Common myeloid progenitor, CD34-positive (primary cell): ENCODE measurements at regions not wholly inside any gene's neighbourhood (a gene's known extent, or its start where the extent isn't known, plus 50 kb on each side); places are given as distances from the start of the nearest gene placed in this dataset.

Experiments used
- CTCF ChIA-PET: fragments of 350-600 bp; sonication (Branson Sonifier 250); formaldehyde crosslinking; loops from one replicate; lab custom pipeline; 2021; ENCODE audit warnings: antibody characterized with exemption; lab: Charles Lee
- POLR2A ChIA-PET: fragments of 350-600 bp; sonication (Branson Sonifier 250); formaldehyde crosslinking; loops from one replicate; lab custom pipeline; 2021; ENCODE audit warnings: antibody characterized with exemption; lab: Charles Lee
- DNase-seq, 3 donors: peaks; one replicate each; pipeline versions ENCODE4 v3.0.0 to v3.0.0-alpha.2; 2013
- H3K27ac ChIP-seq, 2 experiments: 1 replicate in 1 of 2; 2 replicates in 1 of 2; pipeline ENCODE4 v1.7.0; 2013; ENCODE audit warnings: inconsistent platforms in 2 of 2, low read length in 2 of 2, mild to moderate bottlenecking in 2 of 2, low read depth in 1 of 2, moderate library complexity in 1 of 2; ENCODE audit not compliant: severe bottlenecking in 2 of 2, insufficient read depth in 1 of 2, poor library complexity in 1 of 2
- H3K27me3 ChIP-seq, 5 experiments: replicated peaks in 2 of 5; 1 replicate in 3 of 5; 2 replicates in 2 of 5; pipeline versions ENCODE4 v1.6.1 to v1.7.0; 2013; ENCODE audit warnings: low read length in 4 of 5, mild to moderate bottlenecking in 2 of 5, moderate library complexity in 2 of 5, inconsistent platforms in 1 of 5; ENCODE audit not compliant: insufficient read depth in 5 of 5, control insufficient read depth in 4 of 5
- H3K36me3 ChIP-seq, 4 experiments: 1 replicate in 2 of 4; 2 replicates in 2 of 4; pipeline versions ENCODE4 v1.6.1 to v1.7.0; 2013; ENCODE audit warnings: low read length in 3 of 4, control low read depth in 1 of 4, mild to moderate bottlenecking in 1 of 4; ENCODE audit not compliant: control insufficient read depth in 4 of 4, insufficient read depth in 4 of 4
- H3K4me1 ChIP-seq, 4 experiments: 1 replicate in 3 of 4; 2 replicates in 1 of 4; pipeline versions ENCODE4 v1.6.1 to v1.7.1; 2013; ENCODE audit warnings: low read length in 3 of 4, mild to moderate bottlenecking in 3 of 4, control low read depth in 1 of 4, inconsistent platforms in 1 of 4, moderate library complexity in 1 of 4; ENCODE audit not compliant: control insufficient read depth in 4 of 4, insufficient read depth in 4 of 4; ENCODE audit errors: control extremely low read depth in 1 of 4
- H3K4me3 ChIP-seq, 7 experiments: 1 replicate in 4 of 7; 2 replicates in 3 of 7; pipeline versions ENCODE4 v1.5.1 to v1.7.0; 2013; ENCODE audit warnings: mild to moderate bottlenecking in 7 of 7, low read length in 6 of 7, moderate library complexity in 6 of 7, inconsistent platforms in 2 of 7, low read depth in 2 of 7, control low read depth in 1 of 7; ENCODE audit not compliant: insufficient read depth in 4 of 7, control insufficient read depth in 1 of 7; ENCODE audit errors: extremely low read depth in 1 of 7
- H3K9me3 ChIP-seq, 5 experiments: 1 replicate in 4 of 5; 2 replicates in 1 of 5; pipeline versions ENCODE4 v1.6.1 to v1.7.1; 2013; ENCODE audit warnings: low read length in 4 of 5, mild to moderate bottlenecking in 2 of 5, inconsistent platforms in 1 of 5, low read depth in 1 of 5, moderate library complexity in 1 of 5; ENCODE audit not compliant: control insufficient read depth in 4 of 5, insufficient read depth in 2 of 5; ENCODE audit errors: control extremely low read depth in 1 of 5
- WGBS: methylation state at CpG from one replicate; pipeline ENCODE4 v1.1.5; 2013; ENCODE audit not compliant: insufficient coverage; 5-methylcytosine and 5-hydroxymethylcytosine counted together

DNA sequence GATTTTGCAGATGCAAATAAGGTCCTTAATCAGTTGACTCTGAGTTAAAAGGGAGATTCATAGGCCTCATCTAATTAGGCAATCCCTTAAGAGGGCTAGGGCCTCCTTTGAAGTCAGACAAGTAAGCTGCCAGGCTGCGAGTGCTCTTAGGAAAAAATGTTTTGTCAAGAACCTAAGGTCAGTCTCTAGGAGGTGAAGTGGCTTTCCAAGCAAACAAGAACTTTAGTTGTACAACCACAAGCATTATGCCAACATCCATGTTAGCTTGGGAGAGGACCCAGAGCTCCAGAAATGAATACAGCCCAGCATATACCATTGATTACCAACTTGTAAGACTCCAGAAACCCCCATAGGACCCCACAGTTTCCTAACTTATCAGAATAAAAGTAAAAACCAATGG is 1366.2 kb downstream of the PLA2G4A start:
- Histone ChIP-seq H3K4me3 (no peak overlapping the region), H3K27ac (no peak overlapping the region), H3K36me3 (no peaks in the 10 kb centered on the region), H3K4me1 (no peaks in the 10 kb centered on the region), H3K27me3 (no peaks in the 10 kb centered on the region), H3K9me3 (peaks cover 0 to 2% (median 0%) of the 10 kb centered on the region in 5 experiments)
- ChIA-PET POLR2A (no interaction called here), CTCF (interaction anchor here (1.1 kb wide), 1 partner anchor 9 kb away, joined by 3 read pairs; no protein-coding TSS in a partner anchor)
- DNase-seq: no peak
- WGBS: 100% methylated on average over 1 of the region's 1 CpG

DNA sequence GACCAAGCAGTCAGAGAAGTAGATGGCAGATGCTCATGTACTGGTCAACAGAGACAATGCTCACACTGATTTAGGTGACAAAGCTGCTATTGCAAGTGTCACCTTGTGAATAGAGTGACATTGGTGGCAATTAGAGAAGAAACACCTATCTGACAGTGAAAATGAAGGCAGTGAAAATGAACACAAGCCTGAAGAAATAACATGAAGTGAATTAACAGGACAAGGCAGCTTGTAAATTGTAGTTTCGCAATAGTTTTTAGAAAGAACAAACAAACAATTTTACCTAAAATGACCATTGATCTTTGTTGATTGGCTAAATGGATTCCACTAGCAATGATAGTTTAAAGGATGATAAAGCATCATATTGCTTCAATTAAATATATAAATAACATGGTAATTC is 1389.5 kb downstream of the PLA2G4A start:
- no peaks in the 10 kb centered on the region for H3K36me3 ChIP-seq
- no peaks in the 10 kb centered on the region for H3K4me1 ChIP-seq
- WGBS: no CpG with 5 or more reads among the region's 1 CpG
- ChIA-PET POLR2A (no interaction called here), CTCF (no interaction called here)
- H3K4me3 ChIP-seq: no peak overlapping the region
- DNase-seq: no peak
- no peak overlapping the region for H3K27ac ChIP-seq
- H3K9me3 ChIP-seq: no peaks in the 10 kb centered on the region
- no peaks in the 10 kb centered on the region for H3K27me3 ChIP-seq

DNA sequence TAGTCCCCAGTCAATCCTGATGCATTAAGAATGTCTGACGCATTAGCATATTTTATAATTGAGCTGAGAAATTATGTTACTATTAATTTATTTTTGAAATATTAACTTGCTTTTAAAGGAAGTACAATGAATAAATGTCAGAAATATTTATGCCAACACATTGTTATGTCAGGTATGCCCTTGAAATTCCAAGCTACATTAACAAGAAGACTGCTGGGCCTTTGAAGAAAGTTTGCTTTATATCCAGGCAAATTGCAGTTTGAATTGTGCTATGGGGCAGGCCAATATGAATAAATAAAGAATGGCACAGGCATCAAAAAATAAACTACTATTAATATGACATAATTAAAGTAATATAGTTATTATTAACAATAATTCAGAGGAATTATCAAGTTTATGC is 1391.3 kb downstream of the PLA2G4A start:
- ChIA-PET CTCF (no interaction called here), POLR2A (no interaction called here)
- no peaks in the 10 kb centered on the region for H3K27me3 ChIP-seq
- H3K9me3 ChIP-seq: peaks cover 0 to 1% (median 0%) of the 10 kb centered on the region in 5 experiments
- no CpG with 5 or more reads among the region's 1 CpG for WGBS
- no peak overlapping the region for H3K4me3 ChIP-seq
- no peaks in the 10 kb centered on the region for H3K4me1 ChIP-seq
- no peak for DNase-seq
- H3K36me3 ChIP-seq: no peaks in the 10 kb centered on the region
- no peak overlapping the region for H3K27ac ChIP-seq

DNA sequence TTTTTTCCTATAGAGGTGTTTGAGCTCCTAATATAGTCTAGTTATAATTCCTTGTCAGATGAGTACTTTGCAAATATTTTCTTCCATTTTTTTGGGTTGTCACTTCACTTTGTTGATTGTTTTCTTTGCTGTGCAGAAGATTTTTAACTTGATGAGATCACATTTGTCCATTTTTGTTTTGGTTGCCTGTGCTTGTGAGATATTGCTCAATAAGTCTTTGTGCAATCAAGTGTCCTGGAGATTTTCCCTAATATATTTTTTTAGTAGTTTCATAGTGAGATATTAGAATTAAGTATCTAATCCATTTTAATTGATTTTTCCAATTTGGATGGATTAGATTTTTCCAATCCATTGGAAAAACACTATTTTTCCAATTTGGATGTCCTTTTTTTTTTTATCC is 1395.5 kb downstream of the PLA2G4A start:
- H3K27ac ChIP-seq: no peak overlapping the region
- H3K4me1 ChIP-seq: no peaks in the 10 kb centered on the region
- H3K36me3 ChIP-seq: no peaks in the 10 kb centered on the region
- no peaks in the 10 kb centered on the region for H3K27me3 ChIP-seq
- no peak for DNase-seq
- H3K9me3 ChIP-seq: peaks cover 0 to 2% (median 0%) of the 10 kb centered on the region in 5 experiments
- POLR2A ChIA-PET: no interaction called here
- no peak overlapping the region for H3K4me3 ChIP-seq
- CTCF ChIA-PET: no interaction called here

DNA sequence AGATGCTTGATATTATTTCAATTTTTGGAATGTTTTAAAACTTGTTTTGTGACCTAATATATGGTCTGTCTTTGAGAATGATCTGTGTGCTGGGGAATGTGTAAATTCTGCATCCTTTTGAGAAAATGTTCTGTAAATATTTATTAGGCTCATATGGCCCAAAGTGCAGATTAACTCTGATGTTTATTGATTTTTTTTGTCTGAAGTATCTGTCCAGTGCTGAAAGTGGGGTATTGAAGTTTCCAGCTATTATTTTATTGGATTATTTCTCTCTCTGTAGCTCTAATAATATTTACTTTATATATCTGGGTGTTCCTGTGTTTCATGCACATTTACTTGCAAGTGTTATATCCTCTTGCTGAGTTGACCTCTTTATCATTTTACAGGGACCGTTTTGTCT is 1397.2 kb downstream of the PLA2G4A start:
- no peak for DNase-seq
- H3K36me3 ChIP-seq: no peaks in the 10 kb centered on the region
- no peaks in the 10 kb centered on the region for H3K4me1 ChIP-seq
- CTCF ChIA-PET: no interaction called here
- no peak overlapping the region for H3K4me3 ChIP-seq
- H3K27ac ChIP-seq: no peak overlapping the region
- H3K9me3 ChIP-seq: peaks cover 0 to 2% (median 0%) of the 10 kb centered on the region in 5 experiments
- POLR2A ChIA-PET: no interaction called here
- no peaks in the 10 kb centered on the region for H3K27me3 ChIP-seq
- no CpG with 5 or more reads among the region's 1 CpG for WGBS

DNA sequence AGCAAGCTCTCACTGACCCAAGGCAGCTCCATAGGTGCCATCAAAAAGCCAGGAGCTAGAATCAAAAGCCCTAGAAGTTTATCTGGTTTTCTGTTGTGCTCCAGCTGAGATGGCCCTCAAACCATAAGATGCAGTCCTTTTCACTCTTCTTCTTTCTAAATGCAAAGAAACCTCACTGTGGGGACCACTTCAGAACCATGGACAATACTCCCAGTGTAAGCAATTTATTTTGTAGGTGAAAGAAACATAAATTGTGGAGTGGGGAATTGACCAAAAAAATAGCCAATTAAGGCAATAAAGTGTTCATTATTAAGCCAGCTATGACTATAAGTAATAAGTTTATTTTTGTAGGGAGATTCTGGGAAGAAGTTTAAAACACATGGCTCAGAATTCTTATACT is 1399.9 kb downstream of the PLA2G4A start:
- Histone ChIP-seq H3K27me3 (no peaks in the 10 kb centered on the region), H3K4me3 (no peak overlapping the region), H3K9me3 (peaks cover 0 to 2% (median 0%) of the 10 kb centered on the region in 5 experiments), H3K36me3 (no peaks in the 10 kb centered on the region), H3K4me1 (no peaks in the 10 kb centered on the region), H3K27ac (no peak overlapping the region)
- ChIA-PET CTCF (no interaction called here), POLR2A (no interaction called here)
- DNase-seq: no peak

DNA sequence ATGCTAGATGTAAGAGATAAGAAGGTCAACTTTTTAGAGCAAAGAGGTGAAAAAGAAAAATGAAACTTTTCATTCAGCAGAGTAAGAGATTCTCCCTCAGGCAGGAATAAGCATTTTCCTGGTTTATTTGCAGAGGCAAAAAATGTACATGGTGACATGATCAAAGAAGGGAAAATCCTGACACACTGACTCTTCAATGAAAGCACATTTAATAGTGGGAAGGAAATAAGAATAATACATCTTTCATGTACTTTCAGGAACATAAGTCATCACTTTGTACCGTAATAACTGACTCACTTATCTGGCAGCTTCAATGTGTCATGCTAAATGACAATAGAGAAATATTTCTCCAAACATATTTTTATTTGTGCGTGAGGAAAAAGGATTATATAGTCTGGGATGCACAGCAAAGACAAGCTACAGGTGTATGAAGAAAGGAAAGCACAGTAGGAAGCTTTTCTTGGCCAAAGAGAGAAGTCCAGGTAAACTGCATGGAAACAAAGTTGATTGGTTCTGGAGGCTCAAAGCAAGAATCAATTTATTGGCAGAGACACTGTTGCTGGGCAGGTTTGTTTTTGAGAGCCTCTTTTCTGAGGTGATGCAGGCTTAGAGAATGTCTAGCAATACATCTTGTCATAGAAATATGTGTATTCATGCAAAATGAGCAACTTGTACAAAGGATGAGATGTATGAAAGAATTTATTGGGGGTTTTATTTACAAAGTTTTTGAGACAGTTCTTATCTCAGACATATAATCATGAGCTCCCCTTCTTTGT is 1409.0 kb downstream of the PLA2G4A start:
- peak in 1 of 3 donors; percentile 27 for DNase-seq
- H3K27ac ChIP-seq: no peak overlapping the region
- no peak overlapping the region for H3K4me3 ChIP-seq
- no peaks in the 10 kb centered on the region for H3K36me3 ChIP-seq
- H3K9me3 ChIP-seq: no peaks in the 10 kb centered on the region
- peaks cover 0 to 11% (median 7%) of the 10 kb centered on the region in 4 experiments for H3K4me1 ChIP-seq
- WGBS: no CpG with 5 or more reads among the region's 2 CpGs
- H3K27me3 ChIP-seq: no peaks in the 10 kb centered on the region
- ChIA-PET CTCF (no interaction called here), POLR2A (no interaction called here)
